HG02870 (cell line): ENCODE measurements at regions not wholly inside any gene's neighbourhood (a gene's known extent, or its start where the extent isn't known, plus 50 kb on each side); places are given as distances from the start of the nearest gene placed in this dataset.
"Not testable (repeated sequence)": the region's sequence is repeated elsewhere in the genome, so short reads cannot be mapped to it uniquely, and the experiment has no call there.

Experiments used
- ATAC-seq: cut with Tn5 transposase; IDR thresholded peaks from one replicate; pipeline ENCODE4 v1.9.1; 2021; ENCODE audit warnings: mild to moderate bottlenecking, moderate library complexity; ENCODE audit not compliant: unreplicated experiment

GRCh38 chr18:961644-962355 lies 57.1 kb downstream of the ADCYAP1 start:
- no peak for ATAC-seq

DNA sequence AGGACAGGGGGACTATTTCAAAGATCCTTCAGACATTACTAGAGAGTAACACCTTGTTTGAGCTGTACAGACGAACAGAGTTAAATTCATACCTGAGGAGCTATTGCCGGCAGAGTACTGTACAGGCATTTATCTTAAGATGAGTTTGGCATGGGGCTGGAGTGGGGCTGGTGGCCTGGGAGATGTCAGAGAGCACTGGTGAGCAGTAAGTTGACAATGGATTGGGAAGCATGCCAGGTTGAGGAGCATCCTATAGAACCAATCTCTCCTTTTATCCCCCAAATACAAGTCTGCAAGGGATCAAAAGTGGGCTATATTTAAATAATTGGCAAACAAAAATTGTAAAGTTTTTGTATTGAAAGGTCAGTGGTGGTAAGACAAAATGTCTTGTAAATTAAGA lies 58.6 kb downstream of the ADCYAP1 start:
- no peak for ATAC-seq

DNA sequence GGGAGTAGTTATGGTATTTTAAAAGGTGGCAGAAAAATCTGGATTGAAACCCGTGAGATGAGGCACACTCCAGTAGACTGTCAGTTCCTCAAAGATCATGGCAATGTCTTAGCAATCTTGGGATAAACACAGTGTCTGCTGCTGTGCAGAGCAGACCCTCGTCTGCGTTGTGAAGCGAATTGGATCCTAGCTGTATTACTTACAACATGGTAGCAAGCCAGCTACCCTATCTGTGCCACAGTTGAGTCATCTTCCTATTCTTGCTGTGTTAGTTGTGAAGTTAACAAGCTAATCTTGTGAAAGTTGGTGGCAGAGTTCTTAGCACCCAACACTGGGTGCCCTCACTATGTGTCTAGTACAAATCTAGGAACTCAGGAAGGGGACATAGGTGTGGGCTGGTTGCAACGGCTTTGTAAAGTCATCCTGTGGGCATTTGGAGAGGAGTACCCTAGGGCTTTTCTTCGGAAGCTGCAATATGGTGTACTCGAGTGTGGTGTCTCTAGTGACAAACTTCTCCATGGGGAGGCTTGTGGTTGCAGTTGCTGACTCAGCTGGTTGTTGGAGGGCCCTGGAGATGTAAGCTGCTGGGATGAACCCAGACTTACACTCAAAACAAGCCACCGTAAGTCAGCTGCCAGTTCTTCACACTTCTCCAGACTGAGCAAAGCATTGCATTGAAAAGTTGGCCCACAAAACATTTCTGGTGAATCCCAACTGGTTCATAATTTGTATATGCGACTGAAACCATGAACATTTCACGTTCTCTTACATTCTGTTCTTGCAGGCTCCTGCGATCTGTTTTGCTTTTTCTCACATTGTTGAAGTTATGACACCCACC lies 61.5 kb downstream of the ADCYAP1 start:
- no peak for ATAC-seq

DNA sequence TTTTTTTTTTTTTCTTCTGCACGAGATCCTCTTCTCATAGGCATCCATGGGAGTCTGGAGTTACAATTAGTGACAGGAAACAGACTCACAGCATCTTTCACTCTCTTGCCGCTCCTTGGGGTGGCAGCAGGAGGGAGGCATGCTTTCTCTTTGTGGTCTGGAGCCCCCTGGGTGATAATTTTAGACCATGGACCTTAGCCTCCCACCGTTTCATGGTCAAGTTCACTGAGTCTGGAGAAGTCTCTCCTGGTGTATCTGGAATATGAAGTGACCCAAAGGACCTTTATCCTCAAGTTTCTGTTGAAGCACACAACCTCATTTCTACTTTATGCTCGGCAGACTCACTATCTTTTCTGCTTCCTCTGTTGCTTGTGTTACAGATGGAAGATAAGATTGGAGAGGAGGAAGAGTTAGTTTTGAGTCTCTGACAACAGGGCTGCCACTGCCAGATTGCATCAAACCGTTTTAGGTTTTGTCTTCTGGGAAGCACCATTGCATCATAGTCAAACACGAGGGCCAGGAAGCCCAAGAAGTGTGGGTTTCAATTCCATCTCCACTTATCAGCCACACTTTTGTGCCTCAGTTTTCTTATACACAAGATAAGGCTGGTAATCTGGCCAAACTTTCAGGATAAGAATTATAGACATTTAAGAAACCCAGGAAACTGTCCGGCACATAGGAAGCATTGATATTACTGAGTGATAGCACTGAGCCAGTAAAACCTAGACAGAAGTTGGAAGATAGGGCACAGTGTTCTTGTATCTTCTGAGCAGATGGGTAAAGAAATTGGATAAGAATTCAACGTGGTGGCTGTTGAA lies 62.3 kb downstream of the ADCYAP1 start:
- ATAC-seq = no peak

DNA sequence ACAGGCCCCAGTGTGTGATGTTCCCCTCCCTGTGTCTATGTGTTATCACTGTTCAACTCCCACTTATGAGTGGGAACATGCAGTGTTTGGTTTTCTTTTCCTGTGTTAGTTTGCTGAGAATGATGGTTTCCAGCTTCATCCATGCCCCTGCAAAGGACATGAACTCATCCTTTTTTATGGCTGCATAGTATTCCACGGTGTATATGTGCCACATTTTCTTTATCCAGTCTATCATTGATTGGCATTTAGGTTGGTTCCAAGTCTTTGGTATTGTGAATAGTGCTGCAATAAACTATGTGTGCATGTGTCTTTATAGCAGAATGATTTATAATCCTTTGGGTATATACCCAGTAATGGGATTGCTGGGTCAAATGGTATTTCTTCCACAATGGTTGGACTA lies 64.2 kb downstream of the ADCYAP1 start:
- not testable (repeated sequence) for ATAC-seq

DNA sequence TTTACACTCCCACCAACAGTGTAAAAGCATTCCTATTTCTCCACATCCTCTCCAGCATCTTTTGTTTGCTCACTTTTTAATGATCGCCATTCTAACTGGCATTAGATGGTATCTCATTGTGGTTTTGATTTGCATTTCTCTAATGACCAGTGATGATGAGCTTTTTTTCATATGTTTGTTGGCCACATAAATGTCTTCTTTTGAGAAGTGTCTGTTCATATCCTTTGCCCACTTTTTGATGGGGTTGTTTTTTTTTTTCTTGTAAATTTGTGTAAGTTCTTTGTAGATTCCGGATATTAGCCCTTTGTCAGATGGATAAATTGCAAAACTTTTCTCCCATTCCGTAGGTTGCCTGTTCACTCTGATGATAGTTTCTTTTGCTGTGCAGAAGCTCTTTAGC lies 64.6 kb downstream of the ADCYAP1 start:
- ATAC-seq = not testable (repeated sequence)

GRCh38 chr18:974606-975005 lies 69.9 kb downstream of the ADCYAP1 start:
- not testable (repeated sequence) for ATAC-seq

GRCh38 chr18:976393-977128 lies 71.9 kb downstream of the ADCYAP1 start:
- ATAC-seq = not testable (repeated sequence)

GRCh38 chr18:977327-977726 lies 72.7 kb downstream of the ADCYAP1 start:
- not testable (repeated sequence) for ATAC-seq

GRCh38 chr18:977732-978131 lies 73.1 kb downstream of the ADCYAP1 start:
- not testable (repeated sequence) for ATAC-seq

GRCh38 chr18:980586-980985 lies 75.9 kb downstream of the ADCYAP1 start:
- no peak for ATAC-seq

GRCh38 chr18:984004-984403 lies 79.3 kb downstream of the ADCYAP1 start:
- no peak for ATAC-seq

DNA sequence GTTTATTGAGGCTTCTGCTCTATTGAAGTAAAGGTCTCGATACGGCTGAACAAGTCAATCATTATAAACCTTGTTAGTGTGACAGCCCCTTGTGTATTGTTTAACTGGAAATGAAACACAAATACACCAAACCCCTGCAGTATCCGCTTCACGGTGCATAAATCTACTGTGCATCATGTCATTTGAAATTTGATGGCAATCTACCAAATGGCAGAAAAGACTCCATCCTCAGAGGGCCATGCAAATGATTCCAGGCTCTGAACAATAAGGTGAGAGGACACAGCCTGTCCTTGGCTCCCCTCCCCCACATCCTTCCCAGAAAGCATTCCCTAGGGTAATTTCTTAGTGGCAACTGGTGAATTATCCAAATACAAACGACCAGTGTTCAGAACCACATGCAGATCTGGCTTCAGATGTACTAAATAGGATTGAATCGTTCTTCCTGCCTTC lies 80.6 kb downstream of the ADCYAP1 start:
- no peak for ATAC-seq

DNA sequence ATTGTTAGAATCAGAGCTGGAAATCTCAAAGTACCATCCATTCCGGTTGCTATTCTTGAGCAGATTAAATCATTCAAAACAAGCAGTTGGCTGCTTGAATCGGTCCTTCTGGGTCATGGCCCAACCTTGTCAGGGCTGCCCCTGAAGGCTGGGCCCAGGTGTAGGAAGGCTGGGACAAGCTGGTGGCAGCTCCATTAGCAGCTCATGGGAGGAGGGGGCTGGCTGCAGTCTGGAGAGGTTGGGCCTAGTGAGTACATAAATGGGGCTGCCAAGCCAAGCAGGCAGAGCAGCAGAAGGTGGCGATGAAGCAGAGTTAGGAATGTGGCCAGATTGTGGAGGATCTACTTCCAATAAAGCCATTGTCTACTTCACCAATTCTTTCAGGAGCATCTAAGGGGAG lies 81.4 kb downstream of the ADCYAP1 start:
- no peak for ATAC-seq

GRCh38 chr18:986552-986951 lies 81.9 kb downstream of the ADCYAP1 start:
- ATAC-seq = no peak

DNA sequence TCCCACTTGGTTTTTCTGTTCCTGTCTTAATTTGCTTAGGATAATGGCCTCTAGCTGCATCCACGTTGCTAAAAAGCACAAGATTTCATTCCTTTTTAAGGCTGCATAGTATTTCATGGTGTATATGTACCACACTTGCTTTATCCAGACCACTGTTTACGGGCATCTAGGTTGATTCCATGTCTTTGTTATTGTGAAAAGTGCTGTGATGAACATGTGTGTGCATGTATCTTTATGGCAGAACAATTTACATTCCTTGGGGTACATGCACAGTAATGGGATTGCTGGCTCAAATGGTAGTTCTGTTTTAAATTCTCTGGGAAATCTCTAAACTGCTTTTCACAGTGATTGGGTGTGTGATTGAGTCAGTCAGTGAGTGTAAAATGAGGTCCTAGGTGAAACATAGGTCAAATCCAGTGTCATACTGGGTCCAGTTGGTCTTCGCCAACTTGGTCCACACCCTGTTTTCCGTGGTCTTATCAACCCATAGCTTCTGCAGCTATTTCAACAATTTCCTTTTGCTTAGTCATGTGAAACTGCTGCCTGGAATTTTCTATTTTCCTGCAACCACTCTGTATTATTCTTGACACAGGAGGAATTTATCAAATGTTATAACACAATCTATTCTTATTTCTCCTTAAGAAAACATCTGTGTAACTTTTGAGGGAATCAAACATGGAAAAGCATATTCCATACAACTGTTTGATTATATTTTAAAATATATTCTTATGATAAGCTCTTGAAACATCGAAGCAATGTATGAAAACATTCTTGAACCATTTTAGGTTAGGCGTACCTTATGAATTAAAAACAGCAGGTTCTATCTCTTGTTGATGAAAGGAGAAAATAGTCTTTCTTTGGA lies 82.9 kb downstream of the ADCYAP1 start:
- no peak for ATAC-seq

DNA sequence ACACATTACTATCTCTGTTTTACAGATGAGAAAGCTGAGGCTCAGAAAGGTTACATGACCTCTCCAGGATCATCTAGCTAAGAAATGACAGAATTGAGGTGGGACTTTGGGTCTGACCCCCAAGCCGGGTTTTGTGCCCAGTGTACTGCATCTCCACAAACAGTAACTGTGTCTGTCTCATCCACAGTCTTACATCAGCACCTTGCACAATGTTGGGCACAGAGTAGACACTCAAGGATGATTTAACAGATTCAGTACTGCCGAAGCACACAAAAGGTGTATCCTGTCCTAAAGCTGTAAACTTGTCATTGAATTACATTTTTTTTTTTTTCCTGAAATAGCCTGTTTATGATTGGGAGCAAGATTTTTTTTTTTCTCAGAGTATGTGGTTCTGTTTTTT lies 84.8 kb downstream of the ADCYAP1 start:
- ATAC-seq = no peak

DNA sequence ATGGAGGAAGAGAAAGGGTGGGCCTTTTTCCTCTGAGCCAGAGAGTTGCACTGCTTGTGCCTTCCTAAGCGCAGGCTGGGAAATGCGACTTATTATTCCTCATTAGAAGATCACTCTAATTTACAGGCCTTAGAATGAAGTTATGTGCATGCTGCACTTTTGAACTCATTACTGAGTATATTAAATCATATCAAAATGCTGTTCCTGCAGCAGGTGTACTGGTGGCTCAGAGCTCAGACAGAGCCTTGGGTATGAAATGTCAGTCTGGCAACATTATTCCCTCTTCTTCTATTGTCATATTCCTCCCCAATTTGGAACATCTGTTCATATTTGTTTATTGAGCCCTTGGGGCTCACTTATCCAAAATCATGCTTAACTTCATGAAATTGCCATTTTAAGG lies 85.5 kb downstream of the ADCYAP1 start:
- no peak for ATAC-seq

- no peak for ATAC-seq
Measured at GRCh38 chr18:991441-991840, 86.8 kb downstream of the ADCYAP1 start.

DNA sequence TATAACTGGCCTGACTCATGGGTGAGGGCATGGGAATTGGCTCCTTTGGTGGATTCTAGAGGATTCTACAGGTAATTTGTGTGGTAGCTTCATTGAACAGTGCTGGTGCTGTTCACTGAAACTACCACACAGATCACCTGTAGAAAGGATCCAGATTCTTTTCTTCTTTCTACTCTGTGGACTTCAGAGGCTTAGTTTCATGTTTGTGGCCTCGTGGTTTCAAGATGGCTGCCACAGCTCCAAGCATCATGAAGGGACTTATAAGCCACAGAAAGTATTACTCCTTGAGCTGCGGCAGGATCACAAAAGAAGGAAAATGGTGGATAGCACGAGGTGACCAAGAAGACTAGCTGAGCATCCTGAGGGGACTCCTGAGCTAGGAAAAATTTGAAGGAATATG lies 88.9 kb downstream of the ADCYAP1 start:
- no peak for ATAC-seq
